ENCODE measurements at regions not wholly inside any gene's neighbourhood (a gene's known extent, or its start where the extent isn't known, plus 50 kb on each side); places are given as distances from the start of the nearest gene placed in this dataset.
"Not testable (repeated sequence)": the region's sequence is repeated elsewhere in the genome, so short reads cannot be mapped to it uniquely, and the experiment has no call there.

DNA sequence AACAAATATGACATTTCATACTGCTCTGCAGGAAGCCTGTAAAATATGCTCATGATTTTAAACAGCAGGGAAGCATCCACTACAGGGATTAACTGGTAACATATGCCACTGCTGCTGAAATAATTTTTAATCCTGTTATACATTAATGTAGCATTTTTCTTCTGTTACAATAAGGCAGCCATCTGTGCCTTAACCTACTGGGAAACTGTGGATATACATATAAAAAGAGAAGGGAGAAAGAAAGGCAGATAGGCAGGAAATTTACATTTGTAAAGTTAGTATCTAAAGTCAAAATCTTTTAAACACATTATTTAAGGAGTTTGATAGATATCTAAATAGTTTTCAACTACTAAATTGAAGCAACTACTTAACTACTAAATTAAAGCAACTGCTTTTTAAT is 514.6 kb upstream of the KLHL4 start:
- no peaks in the 10 kb centered on the region for H3K9me3 ChIP-seq
- peaks cover 0 to 4% of the 10 kb centered on the region in 2 donors for H3K27me3 ChIP-seq
- TF ChIP-seq EP300 (IDR thresholded peaks at IDR 0.05): no peak
- no peak for TF ChIP-seq POLR2A (IDR thresholded peaks at IDR 0.05)
- TF ChIP-seq, protein P1, sequence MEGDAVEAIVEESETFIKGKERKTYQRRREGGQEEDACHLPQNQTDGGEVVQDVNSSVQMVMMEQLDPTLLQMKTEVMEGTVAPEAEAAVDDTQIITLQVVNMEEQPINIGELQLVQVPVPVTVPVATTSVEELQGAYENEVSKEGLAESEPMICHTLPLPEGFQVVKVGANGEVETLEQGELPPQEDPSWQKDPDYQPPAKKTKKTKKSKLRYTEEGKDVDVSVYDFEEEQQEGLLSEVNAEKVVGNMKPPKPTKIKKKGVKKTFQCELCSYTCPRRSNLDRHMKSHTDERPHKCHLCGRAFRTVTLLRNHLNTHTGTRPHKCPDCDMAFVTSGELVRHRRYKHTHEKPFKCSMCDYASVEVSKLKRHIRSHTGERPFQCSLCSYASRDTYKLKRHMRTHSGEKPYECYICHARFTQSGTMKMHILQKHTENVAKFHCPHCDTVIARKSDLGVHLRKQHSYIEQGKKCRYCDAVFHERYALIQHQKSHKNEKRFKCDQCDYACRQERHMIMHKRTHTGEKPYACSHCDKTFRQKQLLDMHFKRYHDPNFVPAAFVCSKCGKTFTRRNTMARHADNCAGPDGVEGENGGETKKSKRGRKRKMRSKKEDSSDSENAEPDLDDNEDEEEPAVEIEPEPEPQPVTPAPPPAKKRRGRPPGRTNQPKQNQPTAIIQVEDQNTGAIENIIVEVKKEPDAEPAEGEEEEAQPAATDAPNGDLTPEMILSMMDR (IDR thresholded peaks at IDR 0.05): no peak
- H3K4me3 ChIP-seq: no peak overlapping the region
- H3K4me1 ChIP-seq: no peaks in the 10 kb centered on the region
- no peak overlapping the region for H3K27ac ChIP-seq
- no peak for DNase-seq (ENCODE audit: low spot score in 2 of 2)
- no peaks in the 10 kb centered on the region for H3K36me3 ChIP-seq

DNA sequence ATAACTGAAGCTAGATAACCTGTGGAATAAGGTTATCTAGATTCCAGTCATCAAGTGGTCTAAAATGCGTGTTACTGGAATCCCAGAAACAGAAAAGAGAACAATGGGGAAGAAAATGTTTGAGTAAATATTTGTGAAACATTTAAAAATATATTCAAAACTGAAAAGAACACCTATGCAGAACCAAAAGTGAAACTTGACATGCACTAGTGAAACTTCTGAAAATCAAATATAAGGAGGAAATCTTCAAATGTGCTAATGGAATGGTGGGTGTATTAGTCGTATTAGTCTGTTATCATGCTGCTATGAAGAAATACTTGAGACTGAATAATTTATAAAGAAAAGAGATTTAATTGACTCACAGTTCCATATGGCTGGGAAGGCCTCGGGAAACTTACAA is 512.4 kb upstream of the KLHL4 start:
- WGBS, 2 donors: 79 to 91% methylated on average over 3 of the region's 3 CpGs
- Histone ChIP-seq H3K36me3 (no peaks in the 10 kb centered on the region), H3K9me3 (no peaks in the 10 kb centered on the region), H3K27me3 (peaks cover 0 to 4% of the 10 kb centered on the region in 2 donors), H3K27ac (no peak overlapping the region), H3K4me1 (no peaks in the 10 kb centered on the region), H3K4me3 (no peak overlapping the region)
- DNase-seq (ENCODE audit: low spot score in 2 of 2): no peak
- TF ChIP-seq EP300 (IDR thresholded peaks at IDR 0.05) (no peak), POLR2A (IDR thresholded peaks at IDR 0.05) (no peak)
- TF ChIP-seq, protein P1 (IDR thresholded peaks at IDR 0.05): no peak

DNA sequence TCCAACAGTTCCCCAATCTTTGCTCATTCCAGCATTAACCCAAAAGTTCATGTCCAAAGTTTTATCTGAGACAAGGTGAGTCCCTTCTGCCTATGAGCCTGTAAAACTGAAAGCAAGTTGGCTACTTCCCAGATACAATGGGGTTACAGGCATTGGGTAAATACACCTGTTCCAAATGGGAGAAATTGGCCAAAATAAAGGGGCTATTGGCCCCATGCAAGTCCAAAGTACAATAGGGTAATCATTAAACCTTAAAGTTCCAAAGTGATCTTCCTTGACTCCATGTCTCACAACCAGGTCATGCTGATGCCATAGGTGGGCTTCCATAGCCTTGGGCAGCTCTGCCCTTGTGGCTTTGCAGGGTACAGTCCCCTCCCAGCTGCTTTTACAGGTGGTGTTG is 511.7 kb upstream of the KLHL4 start:
- TF ChIP-seq EP300 (IDR thresholded peaks at IDR 0.05): no peak
- TF ChIP-seq POLR2A (IDR thresholded peaks at IDR 0.05): no peak
- TF ChIP-seq, protein P1 (IDR thresholded peaks at IDR 0.05): no peak
- Histone ChIP-seq H3K4me3 (no peak overlapping the region), H3K9me3 (no peaks in the 10 kb centered on the region), H3K36me3 (no peaks in the 10 kb centered on the region), H3K27ac (no peak overlapping the region), H3K27me3 (peaks cover 0 to 4% of the 10 kb centered on the region in 2 donors), H3K4me1 (no peaks in the 10 kb centered on the region)
- no peak for DNase-seq (ENCODE audit: low spot score in 2 of 2)

DNA sequence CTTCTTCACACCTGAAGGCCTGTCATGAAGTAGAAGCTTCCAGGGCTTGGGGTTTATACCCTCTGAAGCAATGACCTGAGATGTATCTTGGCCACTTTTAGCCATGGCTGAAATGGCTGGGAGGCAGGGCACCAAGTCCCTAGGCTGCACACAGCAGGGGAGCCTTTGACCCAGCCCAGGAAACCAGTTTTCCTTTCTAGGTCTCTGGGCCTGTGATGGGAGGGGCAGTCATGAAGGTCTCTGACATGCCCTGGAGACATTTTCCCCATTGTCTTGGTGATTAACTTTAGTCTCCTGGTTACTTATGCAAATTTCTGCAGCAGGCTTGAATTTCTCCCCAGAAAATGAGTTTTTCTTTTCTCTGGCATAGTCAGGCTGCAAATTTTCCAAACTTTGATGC is 511.0 kb upstream of the KLHL4 start:
- peaks cover 0 to 4% of the 10 kb centered on the region in 2 donors for H3K27me3 ChIP-seq
- TF ChIP-seq, protein P1 (IDR thresholded peaks at IDR 0.05): no peak
- TF ChIP-seq POLR2A (IDR thresholded peaks at IDR 0.05): no peak
- no peak for TF ChIP-seq EP300 (IDR thresholded peaks at IDR 0.05)

DNA sequence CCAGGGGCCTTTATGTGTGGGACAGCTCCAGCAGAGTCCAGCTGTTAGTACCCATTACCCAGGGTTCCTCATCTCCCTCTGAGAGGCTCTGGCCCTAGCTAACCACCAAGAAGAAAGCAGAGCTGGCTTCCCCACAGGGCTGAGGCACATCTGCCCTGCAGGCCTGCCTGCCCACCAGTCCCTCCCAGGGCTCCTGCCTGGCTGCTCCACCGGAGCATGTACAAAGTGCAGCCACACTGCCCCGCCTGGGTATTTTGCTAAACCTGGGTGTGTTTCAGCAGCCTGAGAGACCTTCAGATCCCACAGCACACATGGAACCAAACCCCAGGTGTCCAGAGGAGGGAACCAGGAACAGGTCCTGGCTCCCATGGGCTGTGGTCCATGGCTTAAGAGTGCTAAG is 500.4 kb upstream of the KLHL4 start:
- no peak overlapping the region for H3K27ac ChIP-seq
- WGBS, 2 donors: 94% methylated on average over 2 of the region's 2 CpGs; no CpG with 5 or more reads in 1 of the 2 donors
- no peaks in the 10 kb centered on the region for H3K27me3 ChIP-seq
- DNase-seq (ENCODE audit: low spot score in 2 of 2): no peak
- H3K4me3 ChIP-seq: no peak overlapping the region
- TF ChIP-seq, protein P1 (IDR thresholded peaks at IDR 0.05): no peak
- TF ChIP-seq EP300 (IDR thresholded peaks at IDR 0.05) (no peak), POLR2A (IDR thresholded peaks at IDR 0.05) (no peak)
- no peaks in the 10 kb centered on the region for H3K9me3 ChIP-seq
- H3K36me3 ChIP-seq: no peaks in the 10 kb centered on the region
- H3K4me1 ChIP-seq: no peaks in the 10 kb centered on the region

More for the DNA sequence above, 511.0 kb upstream of the KLHL4 start:
- H3K4me1 ChIP-seq: no peaks in the 10 kb centered on the region
- H3K9me3 ChIP-seq: no peaks in the 10 kb centered on the region
- H3K27ac ChIP-seq: no peak overlapping the region
- no peak overlapping the region for H3K4me3 ChIP-seq
- no peaks in the 10 kb centered on the region for H3K36me3 ChIP-seq
- no peak for DNase-seq (ENCODE audit: low spot score in 2 of 2)

DNA sequence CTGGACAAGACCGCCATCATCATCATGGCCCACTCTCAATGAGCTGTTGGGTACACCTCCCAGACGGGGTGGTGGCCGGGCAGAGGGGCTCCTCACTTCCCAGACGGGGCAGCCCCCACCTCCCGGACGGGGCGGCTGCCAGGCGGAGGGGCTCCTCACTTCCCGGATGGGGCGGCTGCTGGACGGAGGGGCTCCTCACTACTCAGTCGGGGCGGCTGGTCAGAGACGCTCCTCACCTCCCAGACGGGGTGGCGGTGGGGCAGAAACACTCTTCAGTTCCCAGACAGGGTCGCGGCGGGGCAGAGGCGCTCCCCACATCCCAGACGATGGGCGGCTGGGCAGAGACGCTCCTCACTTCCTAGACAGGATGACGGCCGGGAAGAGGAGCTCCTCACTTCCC is 484.5 kb upstream of the KLHL4 start:
- H3K4me1 ChIP-seq; H3K4me3 ChIP-seq; H3K27ac ChIP-seq; H3K27me3 ChIP-seq; H3K9me3 ChIP-seq; H3K36me3 ChIP-seq; DNase-seq (ENCODE audit: low spot score in 2 of 2): not testable (repeated sequence)
- 90 to 93% methylated on average over 3 to 19 of the region's 25 CpGs for WGBS, 2 donors
